Motor neuron (in vitro differentiated cells): ENCODE measurements at regions not wholly inside any gene's neighbourhood (a gene's known extent, or its start where the extent isn't known, plus 50 kb on each side); places are given as distances from the start of the nearest gene placed in this dataset.
A peak's percentile ranks its signal among the peaks of the same experiment; 100 is the strongest.

ENCODE experiments used
- ATAC-seq, 8 experiments: fragments of 200-7000 bp; cut with Tn5 transposase; replicated peaks in 6 of 8; 2 replicates each; pipeline ENCODE4 v1.8.0; 2021; ENCODE audit warnings: mild to moderate bottlenecking in 8 of 8, moderate library complexity in 8 of 8
- H3K27ac ChIP-seq, 2 donors: fragments of 250-450 bp; sonication (Bioruptor Pico); 2 replicates each; pipeline ENCODE4 v1.9.0; 2021; ENCODE audit warnings: antibody characterized with exemption in 2 of 2, mild to moderate bottlenecking in 2 of 2, moderate library complexity in 1 of 2
- H3K4me1 ChIP-seq, 2 donors: fragments of 250-450 bp; sonication (Bioruptor Pico); replicated peaks in 1 of 2; 2 replicates each; pipeline ENCODE4 v1.6.1; 2021; ENCODE audit warnings: antibody characterized with exemption in 2 of 2, mild to moderate bottlenecking in 2 of 2, moderate library complexity in 1 of 2
- H3K4me3 ChIP-seq, 5 donors: fragments of 250-450 bp; sonication (Bioruptor Pico); 2 replicates each; pipeline ENCODE4 v1.9.0; 2021; ENCODE audit warnings: antibody characterized with exemption in 5 of 5, mild to moderate bottlenecking in 5 of 5, moderate library complexity in 4 of 5
- WGBS, 10 experiments: fragments of 450-650 bp; shearing (Covaris generic); methylation state at CpG; one replicate each; pipeline ENCODE4 v1.0.0; 2022; 5-methylcytosine and 5-hydroxymethylcytosine counted together
- in situ Hi-C, 9 experiments: fragments of 400-800 bp; cut with MboI; loops; one replicate each; pipeline ENCODE4 v1.15.0; 2021; ENCODE audit warnings: low sequenced_read_pairs in 9 of 9, low pct_unique_long_range_greater_than_20kb in 2 of 9; ENCODE audit not compliant: unreplicated experiment in 9 of 9

- 0 to 100% (median 86%) methylated on average over 1 to 4 of the region's 4 CpGs; no CpG with 5 or more reads in 1 of the 10 experiments for whole genome bisulfite sequencing, 10 experiments
- H3K4me1 ChIP-seq = no peaks in the 10 kb centered on the region
- no peak overlapping the region for H3K27ac ChIP-seq
- in situ Hi-C loops = no loop called here
- no peak for ATAC-seq
- H3K4me3 ChIP-seq = no peak overlapping the region
These were observed 121.4 kb downstream of the BMP2 start for GRCh38 chr20:6888736-6889395.

- in situ Hi-C loops = no loop called here
- Histone ChIP-seq H3K4me3 (no peak overlapping the region), H3K4me1 (no peaks in the 10 kb centered on the region), H3K27ac (no peak overlapping the region)
- 20 to 78% (median 60%) methylated on average over 1 of the region's 1 CpG; no CpG with 5 or more reads in 7 of the 10 experiments for WGBS, 10 experiments
- ATAC-seq = no peak
These were observed 125.2 kb downstream of the BMP2 start for GRCh38 chr20:6892724-6893123.

- in situ Hi-C loops = no loop called here
- no peak overlapping the region for H3K4me3 ChIP-seq
- ATAC-seq = no peak
- no peaks in the 10 kb centered on the region for H3K4me1 ChIP-seq
- no peak overlapping the region for H3K27ac ChIP-seq
- WGBS, 10 experiments = 0 to 61% (median 20%) methylated on average over 1 to 3 of the region's 3 CpGs; no CpG with 5 or more reads in 5 of the 10 experiments
These were observed 131.4 kb downstream of the BMP2 start for GRCh38 chr20:6898928-6899327.

GRCh38 chr20:6906871-6907270 is 139.4 kb downstream of the BMP2 start:
- in situ Hi-C loops = no loop called here
- Histone ChIP-seq H3K4me1 (no peaks in the 10 kb centered on the region), H3K4me3 (no peak overlapping the region), H3K27ac (no peak overlapping the region)
- 23 to 100% (median 65%) methylated on average over 1 to 2 of the region's 2 CpGs for WGBS, 10 experiments
- no peak for ATAC-seq

GRCh38 chr20:6908673-6909072 is 141.2 kb downstream of the BMP2 start:
- Histone ChIP-seq H3K27ac (no peak overlapping the region), H3K4me1 (no peaks in the 10 kb centered on the region), H3K4me3 (no peak overlapping the region)
- 32 to 70% (median 48%) methylated on average over 1 to 2 of the region's 2 CpGs; no CpG with 5 or more reads in 3 of the 10 experiments for WGBS, 10 experiments
- in situ Hi-C loops = no loop called here
- ATAC-seq = no peak

GRCh38 chr20:6909608-6910007 is 142.1 kb downstream of the BMP2 start:
- in situ Hi-C loops = no loop called here

DNA sequence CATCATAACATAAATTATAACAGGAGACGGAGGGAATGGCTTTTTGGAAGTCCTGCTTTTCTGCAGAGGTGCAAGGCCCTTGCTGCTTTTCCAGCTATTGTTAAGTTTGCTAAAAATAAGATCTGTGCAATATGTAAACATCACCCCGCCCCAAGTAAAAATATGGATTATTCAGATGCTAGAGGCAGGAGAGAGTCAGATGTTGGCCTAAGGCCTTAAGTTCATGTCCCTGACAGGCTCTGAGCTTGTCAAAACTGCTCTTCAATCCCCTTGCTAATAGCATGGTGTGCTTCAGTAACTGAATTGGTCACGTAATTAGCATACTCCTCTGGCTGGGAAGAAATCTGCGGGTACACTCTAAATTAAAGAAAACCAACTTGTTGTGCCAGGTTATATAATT is 147.5 kb downstream of the BMP2 start:
- H3K4me3 ChIP-seq = no peak overlapping the region
- peaks cover 5% of the 10 kb centered on the region in 2 donors for H3K4me1 ChIP-seq
- in situ Hi-C loops = no loop called here
- ATAC-seq = peak in 5 of 8 experiments; percentile 19 to 97 (median 90)
- 10 to 61% (median 33%) methylated on average over 1 to 4 of the region's 4 CpGs; no CpG with 5 or more reads in 3 of the 10 experiments for WGBS, 10 experiments
- no peak overlapping the region for H3K27ac ChIP-seq

More at GRCh38 chr20:6909608-6910007, 142.1 kb downstream of the BMP2 start:
- Histone ChIP-seq H3K4me3 (no peak overlapping the region), H3K27ac (no peak overlapping the region), H3K4me1 (no peaks in the 10 kb centered on the region)
- 36 to 100% (median 93%) methylated on average over 1 to 3 of the region's 3 CpGs; no CpG with 5 or more reads in 3 of the 10 experiments for WGBS, 10 experiments
- ATAC-seq = no peak

DNA sequence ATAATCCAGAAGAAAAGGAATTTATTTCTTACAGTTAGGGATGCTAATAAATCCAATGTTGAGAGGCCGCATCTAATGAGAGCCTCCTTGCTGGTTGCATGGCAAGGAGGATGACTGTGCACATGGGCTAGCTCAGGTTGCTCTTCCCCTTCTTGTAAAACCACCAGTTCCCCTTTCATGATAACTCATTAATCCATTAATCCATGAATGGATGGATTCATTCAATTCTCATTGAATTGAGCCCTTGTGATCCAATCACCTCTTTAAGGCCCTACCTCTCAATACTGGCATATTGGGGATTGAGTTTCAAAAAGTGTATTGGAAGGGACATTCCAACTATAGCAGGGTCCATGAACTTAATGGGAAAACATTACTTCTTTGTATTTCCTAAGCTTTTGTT is 149.5 kb downstream of the BMP2 start:
- Histone ChIP-seq H3K4me3 (no peak overlapping the region), H3K4me1 (peaks cover 15 to 17% of the 10 kb centered on the region in 2 donors), H3K27ac (no peak overlapping the region)
- in situ Hi-C loops = no loop called here
- ATAC-seq = no peak
- WGBS, 10 experiments = 86 to 100% (median 94%) methylated on average over 1 of the region's 1 CpG; no CpG with 5 or more reads in 4 of the 10 experiments

GRCh38 chr20:6919792-6920468 is 152.4 kb downstream of the BMP2 start:
- WGBS, 10 experiments = 28 to 100% (median 80%) methylated on average over 1 to 5 of the region's 6 CpGs; no CpG with 5 or more reads in 1 of the 10 experiments
- Histone ChIP-seq H3K27ac (no peak overlapping the region), H3K4me1 (peaks cover 13 to 17% of the 10 kb centered on the region in 2 donors), H3K4me3 (no peak overlapping the region)
- in situ Hi-C loops = no loop called here
- no peak for ATAC-seq

DNA sequence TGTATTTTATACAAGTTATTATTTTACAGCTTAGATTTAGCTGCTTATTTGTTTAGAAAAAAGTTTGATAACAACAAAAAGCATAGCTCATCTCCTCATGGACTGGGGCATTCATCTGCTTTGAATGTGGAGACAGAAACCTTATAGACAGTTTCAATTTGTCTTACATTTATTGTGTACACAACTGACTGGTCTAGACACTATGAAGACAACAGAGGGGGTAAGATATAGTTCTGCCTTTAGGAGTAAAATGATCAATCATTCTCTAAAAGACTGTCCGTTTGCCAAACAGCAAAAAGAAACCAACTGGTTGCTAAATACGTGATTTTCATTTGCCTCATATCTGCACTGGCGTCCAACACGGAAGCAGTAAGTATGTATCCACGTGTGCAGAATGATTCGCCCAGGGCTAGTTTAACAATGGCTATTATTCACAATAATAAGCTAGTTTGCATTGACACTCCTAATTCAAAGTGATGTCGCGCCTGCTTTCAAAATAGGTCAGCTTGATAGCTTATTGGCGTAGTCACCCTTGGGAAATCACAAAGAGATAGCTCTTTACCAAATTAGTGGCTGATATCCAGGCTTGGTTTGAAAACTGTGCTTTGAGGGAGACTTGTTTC is 153.6 kb downstream of the BMP2 start:
- in situ Hi-C loops = no loop called here
- peak in 5 of 8 experiments; percentile 25 to 76 (median 46) for ATAC-seq
- no peak overlapping the region for H3K4me3 ChIP-seq
- H3K4me1 ChIP-seq = peaks cover 10 to 13% of the 10 kb centered on the region in 2 donors
- WGBS, 10 experiments = 36 to 86% (median 71%) methylated on average over 2 to 8 of the region's 9 CpGs; no CpG with 5 or more reads in 3 of the 10 experiments
- no peak overlapping the region for H3K27ac ChIP-seq

DNA sequence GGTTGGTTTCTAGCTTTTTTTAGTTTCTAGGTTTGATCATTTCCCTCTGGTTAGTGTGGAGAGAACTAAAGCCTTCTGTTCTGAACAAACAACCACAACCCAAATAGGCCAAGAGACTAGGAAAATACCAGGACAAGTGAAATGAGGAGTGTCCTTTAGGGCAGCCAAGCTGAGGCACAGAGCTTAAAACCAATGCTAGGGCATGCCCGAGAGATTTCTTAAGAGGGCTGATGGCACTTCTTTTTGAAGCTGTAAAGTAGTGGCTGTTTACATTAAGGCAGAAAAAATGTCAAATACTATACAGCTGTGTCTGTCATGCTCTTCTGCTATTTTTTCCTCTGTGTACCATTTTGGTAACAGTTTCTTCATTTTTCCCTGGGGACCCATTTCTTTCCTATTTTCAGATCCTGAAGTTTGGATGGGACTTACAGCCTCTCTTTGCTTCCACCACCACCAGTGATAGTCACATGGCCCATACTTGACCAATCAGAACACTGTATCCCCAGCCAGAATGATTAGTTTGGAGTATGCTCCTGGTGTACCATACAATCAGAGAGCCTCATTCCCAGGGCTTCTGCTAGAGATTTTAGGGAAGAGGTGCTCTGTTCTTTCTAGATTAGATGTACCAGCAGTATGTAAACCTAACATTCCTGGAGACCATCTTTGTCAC is 154.4 kb downstream of the BMP2 start:
- in situ Hi-C loops = no loop called here
- no peak for ATAC-seq
- 0 to 100% (median 82%) methylated on average over 1 of the region's 1 CpG; no CpG with 5 or more reads in 2 of the 10 experiments for WGBS, 10 experiments
- peak overlapping the region in 1 of 2 donors; percentile 31 for H3K27ac ChIP-seq
- H3K4me1 ChIP-seq = peaks cover 10 to 13% of the 10 kb centered on the region in 2 donors
- no peak overlapping the region for H3K4me3 ChIP-seq

DNA sequence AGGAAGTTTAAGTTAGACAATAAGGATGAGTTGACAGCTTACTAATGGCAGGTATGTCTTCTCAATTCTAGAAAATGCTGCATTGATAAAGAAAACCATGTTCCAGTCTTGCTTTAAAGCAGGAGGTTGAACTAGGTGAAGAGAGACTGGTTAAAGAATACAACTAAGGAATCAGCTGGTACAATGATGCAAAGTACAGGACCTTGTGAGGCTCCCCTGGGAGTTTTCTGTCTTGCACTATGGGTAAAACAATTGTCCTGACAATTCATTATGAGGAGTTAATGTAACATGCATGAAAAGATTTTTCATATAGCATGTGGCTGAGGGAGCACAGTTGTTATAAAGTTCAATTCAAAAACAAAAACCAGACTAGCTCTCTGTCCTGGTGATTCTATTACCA is 157.2 kb downstream of the BMP2 start:
- Histone ChIP-seq H3K27ac (no peak overlapping the region), H3K4me1 (peaks cover 10 to 13% of the 10 kb centered on the region in 2 donors), H3K4me3 (no peak overlapping the region)
- in situ Hi-C loops = no loop called here
- no peak for ATAC-seq

DNA sequence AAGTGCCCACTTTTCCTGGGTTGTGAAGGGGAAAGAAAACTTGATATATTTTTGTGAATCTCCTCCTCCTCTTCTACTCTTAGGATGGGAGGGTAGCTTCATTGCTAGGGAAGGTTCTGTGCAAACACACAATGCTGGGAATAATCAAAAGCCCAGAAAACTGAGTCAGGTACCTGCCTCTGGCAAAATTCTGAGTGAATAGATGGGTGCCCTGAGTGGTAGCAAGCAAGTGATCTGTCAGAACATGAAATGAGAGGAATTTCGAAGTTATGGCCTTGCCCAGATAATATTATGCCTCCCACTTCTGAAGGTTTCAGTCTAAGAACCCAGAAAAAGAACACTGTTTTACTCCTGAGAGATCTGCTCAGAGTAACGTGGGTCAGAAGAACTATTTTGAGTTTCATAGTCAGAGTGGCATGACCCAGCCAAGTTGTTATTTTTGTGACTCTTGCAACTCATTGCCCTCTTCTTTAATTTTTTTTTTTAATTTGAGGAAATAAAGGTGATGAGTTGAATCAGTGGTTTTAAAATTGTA is 158.3 kb downstream of the BMP2 start:
- WGBS, 10 experiments = 0 to 100% (median 49%) methylated on average over 1 to 2 of the region's 2 CpGs; no CpG with 5 or more reads in 4 of the 10 experiments
- in situ Hi-C loops = no loop called here
- no peak overlapping the region for H3K4me3 ChIP-seq
- H3K27ac ChIP-seq = no peak overlapping the region
- no peak for ATAC-seq
- peaks cover 10 to 12% of the 10 kb centered on the region in 2 donors for H3K4me1 ChIP-seq
